ENCODE measurements at regions not wholly inside any gene's neighbourhood (a gene's known extent, or its start where the extent isn't known, plus 50 kb on each side); places are given as distances from the start of the nearest gene placed in this dataset.

GRCh38 chr21:15219894-15220293 is 155.1 kb upstream of the NRIP1 start (continued):
- TF ChIP-seq POLR2AphosphoS5 (IDR thresholded peaks at IDR 0.05; ENCODE audit: low read depth) (no peak), ZNF114 (CRISPR knock-in tag; IDR thresholded peaks at IDR 0.05) (no peak), CTCF (conservative IDR thresholded peaks at IDR 0.05; ENCODE audit: low read depth in 2 of 2) (no peak)

- no peaks in the 10 kb centered on the region for H3F3A ChIP-seq (replicated peaks; ENCODE audit: low read depth)
- H3K27me3 ChIP-seq (ENCODE audit: insufficient read depth), result peaks cover 20% of the 10 kb centered on the region
- no peak overlapping the region for H3K27ac ChIP-seq (ENCODE audit: low read depth)
- 0 out of 2 replicates have a peak, but pooled peaks cover 2% of the 10 kb centered on the region for H4K20me1 ChIP-seq (replicated peaks; ENCODE audit: insufficient read depth)
- peaks cover 20% of the 10 kb centered on the region for H3K4me1 ChIP-seq (ENCODE audit: insufficient read depth)
- H3K9me2 ChIP-seq (ENCODE audit: insufficient read depth), result no peaks in the 10 kb centered on the region
- TF ChIP-seq EZH2phosphoT487 (IDR thresholded peaks at IDR 0.05; ENCODE audit: unreplicated experiment), result no peak
- TF ChIP-seq NANOG (IDR thresholded peaks at IDR 0.05; ENCODE audit: borderline replicate concordance), result peak; percentile 63
- TF ChIP-seq JUNB (IDR thresholded peaks at IDR 0.05; ENCODE audit: unreplicated experiment), result no peak
- peak; percentile 93 for TF ChIP-seq ZNF462 (CRISPR knock-in tag; IDR thresholded peaks at IDR 0.05)
- TF ChIP-seq CTCF (conservative IDR thresholded peaks at IDR 0.05; ENCODE audit: low read depth in 2 of 2), result no peak
- TF ChIP-seq CREB1 (CRISPR knock-in tag; IDR thresholded peaks at IDR 0.05; ENCODE audit: low read depth), result 0 out of 2 replicates have a peak, but pooled peaks have one; percentile 30
- no peak overlapping the region for H3K4me3 ChIP-seq
- DNase-seq (ENCODE audit: low spot score) (peak; percentile 82), ATAC-seq (peak; percentile 100)
- H3K79me2 ChIP-seq (replicated peaks; ENCODE audit: insufficient read depth), result no peaks in the 10 kb centered on the region
- Mint-ChIP-seq H3K27me3 (ENCODE audit: insufficient read depth, low read depth, poor library complexity) (peaks cover 13% of the 10 kb centered on the region), H3K27ac (no peak overlapping the region), H3K36me3 (ENCODE audit: low read depth) (no peaks in the 10 kb centered on the region), H3K9me3 (no peaks in the 10 kb centered on the region), H3K4me3 (no peak overlapping the region), H3K4me1 (peaks cover 30% of the 10 kb centered on the region)
- H2AFZ ChIP-seq, result no peak overlapping the region
- no peaks in the 10 kb centered on the region for H3K36me3 ChIP-seq (ENCODE audit: insufficient read depth)
- peak overlapping the region; percentile 5; the same call in 1 of the 2 replicates for H3K4me2 ChIP-seq
Observed at GRCh38 chr21:15221799-15222386, 157.1 kb upstream of the NRIP1 start.

Measured in GM23338 (cell line).